Aorta (tissue), 5 donors: ENCODE measurements at regions not wholly inside any gene's neighbourhood (a gene's known extent, or its start where the extent isn't known, plus 50 kb on each side); places are given as distances from the start of the nearest gene placed in this dataset.
A peak's percentile ranks its signal among the peaks of the same experiment; 100 is the strongest.

ENCODE experiments used
- ATAC-seq: fragments of 200-7000 bp; cut with Tn5 transposase; one replicate; pipeline ENCODE4 v1.9.1; 2022; ENCODE audit warnings: moderate library complexity; ENCODE audit not compliant: low FRiP score
- DNase-seq, 2 donors: peaks; one replicate each; pipeline ENCODE4 v3.0.0-alpha.2; 2020
- H3K27ac ChIP-seq, 2 donors: one replicate each; pipeline ENCODE4 v1.5.1; 2013; ENCODE audit warnings: low read length in 2 of 2, mild to moderate bottlenecking in 2 of 2, moderate library complexity in 2 of 2, control low read depth in 1 of 2, inconsistent platforms in 1 of 2, low read depth in 1 of 2
- H3K27me3 ChIP-seq, 2 donors: one replicate each; pipeline ENCODE4 v1.6.1; 2013; ENCODE audit warnings: control low read depth in 1 of 2, low read length in 1 of 2, mild to moderate bottlenecking in 1 of 2, moderate library complexity in 1 of 2; ENCODE audit not compliant: insufficient read depth in 2 of 2, control insufficient read depth in 1 of 2
- H3K36me3 ChIP-seq, 2 donors: one replicate each; pipeline ENCODE4 v1.6.1; 2013; ENCODE audit warnings: control low read depth in 1 of 2, low read length in 1 of 2, mild to moderate bottlenecking in 1 of 2; ENCODE audit not compliant: insufficient read depth in 2 of 2, control insufficient read depth in 1 of 2
- H3K4me1 ChIP-seq, 2 donors: one replicate each; pipeline ENCODE4 v1.6.1; 2013; ENCODE audit warnings: low read length in 2 of 2, control low read depth in 1 of 2, mild to moderate bottlenecking in 1 of 2, moderate library complexity in 1 of 2; ENCODE audit not compliant: insufficient read depth in 2 of 2, control insufficient read depth in 1 of 2
- H3K4me3 ChIP-seq, 2 donors: one replicate each; pipeline ENCODE4 v1.5.1; 2013; ENCODE audit warnings: low read length in 2 of 2, control low read depth in 1 of 2, mild to moderate bottlenecking in 1 of 2
- H3K9me3 ChIP-seq: one replicate; pipeline ENCODE4 v1.6.1; 2013; ENCODE audit warnings: mild to moderate bottlenecking, low read length; ENCODE audit not compliant: control insufficient read depth
- WGBS, 2 donors: extraction: QIAGEN DNeasy Blood & Tissue Kit; methylation state at CpG; one replicate each; pipeline ENCODE4 v1.1.7; 2013; 5-methylcytosine and 5-hydroxymethylcytosine counted together
- intact Hi-C, 2 donors: fragments of 100-400 bp; cut with DNase I; formaldehyde crosslinking; loops; one replicate each; pipeline versions ENCODE4 v1.14.2 to v1.15.0; 2022
- donor health status: healthy with polysubstance abuse.
- donor health status: Bipolar disorder and iron deficiency.
- donor health status: DM: no; HTN: no; CAD: no.
- donor health status: DM: no; HTN: no; CAD: no.
- donor health status: DM: yes; HTN: yes; CAD: no.

DNA sequence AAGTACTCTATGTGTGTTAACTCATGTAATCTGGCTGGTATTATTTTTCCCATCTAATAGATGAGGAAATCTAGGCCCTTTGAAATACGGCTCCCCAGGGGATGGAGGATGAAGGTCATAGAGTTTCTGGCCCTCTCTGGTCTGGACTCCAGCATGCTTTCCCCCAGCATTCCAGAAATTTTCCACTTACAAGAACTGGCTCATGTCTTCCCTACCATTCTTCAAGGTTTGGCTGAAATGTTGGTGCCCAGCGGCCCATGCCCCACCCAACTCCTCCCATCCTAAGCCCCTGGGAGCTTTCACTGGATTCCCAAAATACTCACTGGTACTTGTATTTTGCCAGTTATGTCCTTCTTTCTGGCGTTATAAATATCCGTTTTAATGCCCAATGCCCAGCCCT lies 237.5 kb upstream of the NLRP1 start:
- DNase-seq (no peak), ATAC-seq (no peak)
- H3K4me3 ChIP-seq, result no peak overlapping the region
- 24 to 44% methylated on average over 4 of the region's 4 CpGs for WGBS, 2 donors
- H3K4me1 ChIP-seq, result no peaks in the 10 kb centered on the region
- intact Hi-C loops, result no loop called here
- no peaks in the 10 kb centered on the region for H3K27me3 ChIP-seq
- H3K36me3 ChIP-seq, result no peaks in the 10 kb centered on the region
- H3K9me3 ChIP-seq, result peaks cover 1% of the 10 kb centered on the region
- no peak overlapping the region for H3K27ac ChIP-seq

- ATAC-seq, result no peak
- DNase-seq, result no peak
- Histone ChIP-seq H3K9me3 (peaks cover 1% of the 10 kb centered on the region), H3K27me3 (no peaks in the 10 kb centered on the region), H3K36me3 (no peaks in the 10 kb centered on the region), H3K4me3 (no peak overlapping the region), H3K27ac (peak overlapping the region in 1 of 2 donors; percentile 26), H3K4me1 (no peaks in the 10 kb centered on the region)
- 73 to 77% methylated on average over 16 of the region's 16 CpGs for WGBS, 2 donors
- intact Hi-C loops, result no loop called here
Observed at GRCh38 chr17:5822281-5823060, 238.2 kb upstream of the NLRP1 start.

DNA sequence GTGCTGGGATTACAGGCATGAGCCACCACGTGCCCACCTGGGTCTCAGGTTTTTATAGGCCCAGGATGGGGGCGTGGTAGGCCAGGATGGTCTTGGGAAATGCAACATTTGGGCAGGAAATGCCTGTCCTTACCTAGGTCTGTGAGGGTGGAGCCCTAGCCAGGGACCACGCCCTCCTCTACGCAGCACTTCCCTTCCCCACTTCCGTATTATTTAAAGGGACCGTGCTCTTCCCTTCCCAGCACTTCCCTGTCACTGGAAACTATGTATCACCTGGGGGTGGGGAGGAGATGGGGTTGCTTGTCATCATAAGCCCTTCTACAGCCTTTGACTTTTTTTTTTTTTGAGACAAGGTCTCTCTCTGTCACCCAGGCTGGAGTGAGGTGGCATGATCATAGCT lies 238.9 kb upstream of the NLRP1 start:
- Histone ChIP-seq H3K4me1 (no peaks in the 10 kb centered on the region), H3K4me3 (no peak overlapping the region), H3K27ac (no peak overlapping the region), H3K9me3 (peaks cover 1% of the 10 kb centered on the region), H3K27me3 (no peaks in the 10 kb centered on the region), H3K36me3 (no peaks in the 10 kb centered on the region)
- 62 to 86% methylated on average over 6 of the region's 6 CpGs for WGBS, 2 donors
- ATAC-seq (no peak), DNase-seq (no peak)
- intact Hi-C loops, result no loop called here

DNA sequence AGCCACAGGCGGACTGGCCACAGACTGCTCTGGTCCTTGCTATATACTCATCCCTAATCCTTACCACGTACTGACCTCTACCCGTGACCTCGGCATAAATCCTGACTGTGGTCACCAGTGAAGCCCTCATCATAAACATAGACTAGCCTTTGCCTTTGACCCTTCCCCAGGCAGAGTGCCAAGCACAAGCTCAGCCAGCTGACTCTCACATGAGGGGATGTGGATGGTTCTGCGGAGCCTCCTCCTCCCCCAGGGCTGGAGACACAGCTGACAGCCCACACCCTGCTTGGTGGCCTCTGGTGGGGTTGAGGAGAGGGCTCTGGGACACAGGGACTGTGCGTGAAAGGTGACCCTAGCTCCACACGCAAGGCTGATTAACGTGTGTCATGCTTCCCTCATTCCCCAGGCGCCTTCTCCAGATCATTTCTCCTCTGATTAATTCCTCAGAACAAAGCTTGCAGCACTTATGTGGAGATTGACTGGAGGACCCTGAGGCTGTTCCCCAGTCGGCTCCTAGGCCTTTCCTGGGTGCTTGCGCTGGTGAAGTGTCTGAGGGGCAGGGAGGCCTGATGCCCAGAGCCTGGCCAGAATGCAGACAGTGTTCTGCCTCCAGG lies 241.5 kb upstream of the NLRP1 start:
- WGBS, 2 donors, result 25 to 43% methylated on average over 11 of the region's 11 CpGs
- no peaks in the 10 kb centered on the region for H3K27me3 ChIP-seq
- intact Hi-C loops, result no loop called here

GRCh38 chr17:5826384-5826783 lies 242.1 kb upstream of the NLRP1 start:
- intact Hi-C loops, result no loop called here
- 69 to 70% methylated on average over 2 of the region's 2 CpGs for WGBS, 2 donors
- no peak overlapping the region for H3K4me3 ChIP-seq
- ATAC-seq, result no peak
- no peak for DNase-seq
- no peak overlapping the region for H3K27ac ChIP-seq
- H3K27me3 ChIP-seq, result no peaks in the 10 kb centered on the region
- peaks cover 1% of the 10 kb centered on the region for H3K9me3 ChIP-seq
- H3K36me3 ChIP-seq, result no peaks in the 10 kb centered on the region
- no peaks in the 10 kb centered on the region for H3K4me1 ChIP-seq

More for the DNA sequence above, 241.5 kb upstream of the NLRP1 start:
- H3K4me1 ChIP-seq, result no peaks in the 10 kb centered on the region
- no peak overlapping the region for H3K27ac ChIP-seq
- DNase-seq (no peak), ATAC-seq (no peak)
- H3K9me3 ChIP-seq, result peaks cover 1% of the 10 kb centered on the region
- no peak overlapping the region for H3K4me3 ChIP-seq
- no peaks in the 10 kb centered on the region for H3K36me3 ChIP-seq

DNA sequence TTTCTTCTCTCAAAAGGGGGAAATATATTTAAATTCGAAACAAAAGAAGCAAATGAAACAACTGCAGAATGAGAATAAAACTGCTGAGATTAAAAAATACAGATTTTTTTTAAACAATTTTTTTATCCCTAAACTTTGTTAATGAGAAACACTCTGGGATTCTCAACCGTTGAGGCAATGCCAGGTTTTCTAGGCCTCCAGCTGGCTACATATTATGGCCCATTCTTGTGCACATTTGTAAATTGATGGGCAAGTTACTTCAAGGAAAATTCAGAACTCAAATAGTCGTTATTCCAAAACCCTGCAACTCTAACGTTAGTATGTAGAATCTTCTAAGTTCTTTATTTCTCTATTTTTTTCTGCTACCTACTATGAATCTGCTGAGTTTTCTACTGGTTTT lies 239.3 kb upstream of the WSCD1 start:
- intact Hi-C loops, result no loop called here

GRCh38 chr17:5832886-5833285 lies 237.3 kb upstream of the WSCD1 start:
- DNase-seq (no peak), ATAC-seq (no peak)
- WGBS, 2 donors, result 3 to 4% methylated on average over 1 of the region's 1 CpG
- intact Hi-C loops, result no loop called here
- H3K36me3 ChIP-seq, result no peaks in the 10 kb centered on the region
- H3K4me1 ChIP-seq, result no peaks in the 10 kb centered on the region
- H3K27me3 ChIP-seq, result no peaks in the 10 kb centered on the region
- H3K9me3 ChIP-seq, result no peaks in the 10 kb centered on the region
- no peak overlapping the region for H3K4me3 ChIP-seq
- H3K27ac ChIP-seq, result no peak overlapping the region

More for the DNA sequence above, 239.3 kb upstream of the WSCD1 start:
- Histone ChIP-seq H3K4me1 (no peaks in the 10 kb centered on the region), H3K9me3 (peaks cover 1% of the 10 kb centered on the region), H3K4me3 (no peak overlapping the region), H3K36me3 (no peaks in the 10 kb centered on the region), H3K27me3 (no peaks in the 10 kb centered on the region), H3K27ac (no peak overlapping the region)
- no peak for ATAC-seq
- DNase-seq, result no peak
- 33 to 53% methylated on average over 4 of the region's 4 CpGs for WGBS, 2 donors

- H3K27me3 ChIP-seq, result no peaks in the 10 kb centered on the region
- 79 to 91% methylated on average over 4 of the region's 4 CpGs for WGBS, 2 donors
- H3K9me3 ChIP-seq, result no peaks in the 10 kb centered on the region
- H3K36me3 ChIP-seq, result no peaks in the 10 kb centered on the region
- DNase-seq, result no peak
- H3K4me3 ChIP-seq, result no peak overlapping the region
- no peak for ATAC-seq
- no peaks in the 10 kb centered on the region for H3K4me1 ChIP-seq
- no peak overlapping the region for H3K27ac ChIP-seq
- intact Hi-C loops, result no loop called here
Observed at GRCh38 chr17:5837055-5837491, 233.1 kb upstream of the WSCD1 start.
